PFSK-1 (cell line): ENCODE measurements at regions not wholly inside any gene's neighbourhood (a gene's known extent, or its start where the extent isn't known, plus 50 kb on each side); places are given as distances from the start of the nearest gene placed in this dataset.
A peak's percentile ranks its signal among the peaks of the same experiment; 100 is the strongest.

ENCODE experiments used
- FOXP2 ChIP-seq: optimal IDR thresholded peaks from 2 replicates; pipeline ENCODE3; 2011; ENCODE audit warnings: borderline replicate concordance, control low read depth, inconsistent platforms; ENCODE audit not compliant: insufficient read depth; ENCODE audit errors: extremely low read length, extremely low read depth
- POLR2AphosphoS5 ChIP-seq: IDR thresholded peaks from 2 replicates; pipeline ENCODE4 v1.6.1; 2012; ENCODE audit warnings: low read depth, mild to moderate bottlenecking, control low read depth, low read length, moderate library complexity
- REST ChIP-seq, 2 experiments: IDR thresholded peaks; 2 replicates each; pipeline versions ENCODE4 v1.6.1 to v1.8.0; 2011 to 2012; ENCODE audit warnings: low read depth in 2 of 2, low read length in 2 of 2, control low read depth in 1 of 2, inconsistent platforms in 1 of 2, mild to moderate bottlenecking in 1 of 2, moderate library complexity in 1 of 2; ENCODE audit not compliant: insufficient read depth in 1 of 2
- SIN3A ChIP-seq: IDR thresholded peaks from 2 replicates; pipeline ENCODE4 v1.6.1; 2012; ENCODE audit warnings: mild to moderate bottlenecking, low read length, moderate library complexity, borderline replicate concordance; ENCODE audit not compliant: insufficient read depth
- TAF1 ChIP-seq: IDR thresholded peaks from 2 replicates; pipeline ENCODE4 v1.6.1; 2012; ENCODE audit warnings: low read length, control low read depth, borderline replicate concordance; ENCODE audit not compliant: insufficient read depth

- no peak for TF ChIP-seq SIN3A
- no peak for TF ChIP-seq FOXP2
- no peak for TF ChIP-seq POLR2AphosphoS5
- no peak for TF ChIP-seq TAF1
- no peak for TF ChIP-seq REST (IDR thresholded peaks at IDR 0.05; ENCODE audit: insufficient read depth in 1 of 2, low read depth in 2 of 2, low read length in 2 of 2)
Measured at GRCh38 chr5:125794922-125795321, 628.3 kb upstream of the GRAMD2B start.

GRCh38 chr5:125798307-125798706 lies 624.9 kb upstream of the GRAMD2B start:
- no peak for TF ChIP-seq TAF1
- peak; percentile 89 to 90 for TF ChIP-seq REST (IDR thresholded peaks at IDR 0.05; ENCODE audit: insufficient read depth in 1 of 2, low read depth in 2 of 2, low read length in 2 of 2)
- no peak for TF ChIP-seq SIN3A
- no peak for TF ChIP-seq POLR2AphosphoS5
- no peak for TF ChIP-seq FOXP2

GRCh38 chr5:125812651-125813050 lies 610.6 kb upstream of the GRAMD2B start:
- TF ChIP-seq POLR2AphosphoS5 (no peak), TAF1 (no peak), REST (IDR thresholded peaks at IDR 0.05; ENCODE audit: insufficient read depth in 1 of 2, low read depth in 2 of 2, low read length in 2 of 2) (no peak), SIN3A (no peak), FOXP2 (no peak)

- TF ChIP-seq REST (IDR thresholded peaks at IDR 0.05; ENCODE audit: insufficient read depth in 1 of 2, low read depth in 2 of 2, low read length in 2 of 2), result no peak
- TF ChIP-seq TAF1, result no peak
- TF ChIP-seq FOXP2, result no peak
- TF ChIP-seq SIN3A, result no peak
- TF ChIP-seq POLR2AphosphoS5, result no peak
Measured at GRCh38 chr5:125813221-125813974, 609.8 kb upstream of the GRAMD2B start.

GRCh38 chr5:125814119-125814518 lies 609.1 kb upstream of the GRAMD2B start:
- TF ChIP-seq FOXP2, result no peak
- no peak for TF ChIP-seq REST (IDR thresholded peaks at IDR 0.05; ENCODE audit: insufficient read depth in 1 of 2, low read depth in 2 of 2, low read length in 2 of 2)
- TF ChIP-seq POLR2AphosphoS5, result no peak
- no peak for TF ChIP-seq TAF1
- no peak for TF ChIP-seq SIN3A
